ENCODE measurements at regions not wholly inside any gene's neighbourhood (a gene's known extent, or its start where the extent isn't known, plus 50 kb on each side); places are given as distances from the start of the nearest gene placed in this dataset.
"Not testable (repeated sequence)": the region's sequence is repeated elsewhere in the genome, so short reads cannot be mapped to it uniquely, and the experiment has no call there.

- no peak for ATAC-seq (ENCODE audit: low FRiP score)
- TF ChIP-seq, protein P1, sequence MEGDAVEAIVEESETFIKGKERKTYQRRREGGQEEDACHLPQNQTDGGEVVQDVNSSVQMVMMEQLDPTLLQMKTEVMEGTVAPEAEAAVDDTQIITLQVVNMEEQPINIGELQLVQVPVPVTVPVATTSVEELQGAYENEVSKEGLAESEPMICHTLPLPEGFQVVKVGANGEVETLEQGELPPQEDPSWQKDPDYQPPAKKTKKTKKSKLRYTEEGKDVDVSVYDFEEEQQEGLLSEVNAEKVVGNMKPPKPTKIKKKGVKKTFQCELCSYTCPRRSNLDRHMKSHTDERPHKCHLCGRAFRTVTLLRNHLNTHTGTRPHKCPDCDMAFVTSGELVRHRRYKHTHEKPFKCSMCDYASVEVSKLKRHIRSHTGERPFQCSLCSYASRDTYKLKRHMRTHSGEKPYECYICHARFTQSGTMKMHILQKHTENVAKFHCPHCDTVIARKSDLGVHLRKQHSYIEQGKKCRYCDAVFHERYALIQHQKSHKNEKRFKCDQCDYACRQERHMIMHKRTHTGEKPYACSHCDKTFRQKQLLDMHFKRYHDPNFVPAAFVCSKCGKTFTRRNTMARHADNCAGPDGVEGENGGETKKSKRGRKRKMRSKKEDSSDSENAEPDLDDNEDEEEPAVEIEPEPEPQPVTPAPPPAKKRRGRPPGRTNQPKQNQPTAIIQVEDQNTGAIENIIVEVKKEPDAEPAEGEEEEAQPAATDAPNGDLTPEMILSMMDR (IDR thresholded peaks at IDR 0.05): no peak
- DNase-seq (ENCODE audit: low spot score): no peak
Observed at GRCh38 chr16:75811020-75811634, 84.8 kb upstream of the CPHXL start.

- ATAC-seq (ENCODE audit: low FRiP score) (peak; percentile 92), DNase-seq (ENCODE audit: low spot score) (no peak)
- TF ChIP-seq, protein P1 (IDR thresholded peaks at IDR 0.05): no peak
Observed at GRCh38 chr16:75818491-75818890, 92.2 kb upstream of the CPHXL start.

- DNase-seq (ENCODE audit: low spot score) (no peak), ATAC-seq (ENCODE audit: low FRiP score) (peak; percentile 77)
- TF ChIP-seq, protein P1 (IDR thresholded peaks at IDR 0.05): no peak
Observed at GRCh38 chr16:75820672-75821071, 94.4 kb upstream of the CPHXL start.

DNA sequence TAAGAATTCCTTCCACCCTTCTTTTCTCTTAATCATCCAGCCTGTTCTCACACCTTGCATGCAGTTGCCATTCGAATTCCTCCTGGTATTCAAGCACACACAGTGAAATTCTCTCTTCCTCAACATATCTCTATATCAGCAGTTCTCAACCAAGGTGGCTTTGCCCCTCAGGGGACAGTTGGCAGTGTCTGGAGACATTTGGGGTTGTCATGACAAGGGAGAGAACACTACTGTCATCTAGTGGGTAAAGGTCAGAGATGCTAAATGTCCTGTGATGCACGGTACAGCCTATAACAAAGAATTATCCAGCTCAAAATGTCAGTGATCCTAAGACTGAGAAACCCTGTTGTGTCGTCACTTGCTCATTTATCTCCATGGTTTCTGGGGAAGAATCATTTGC, 94.8 kb upstream of the CPHXL start:
- TF ChIP-seq, protein P1 (IDR thresholded peaks at IDR 0.05): no peak
- no peak for DNase-seq (ENCODE audit: low spot score)
- ATAC-seq (ENCODE audit: low FRiP score): no peak

- not testable (repeated sequence) for DNase-seq (ENCODE audit: low spot score)
Observed at GRCh38 chr16:75825750-75826149, 99.5 kb upstream of the CPHXL start.

GRCh38 chr16:75827372-75828038, 101.2 kb upstream of the CPHXL start:
- ATAC-seq (ENCODE audit: low FRiP score); DNase-seq (ENCODE audit: low spot score): not testable (repeated sequence)

More at GRCh38 chr16:75825750-75826149, 99.5 kb upstream of the CPHXL start:
- not testable (repeated sequence) for ATAC-seq (ENCODE audit: low FRiP score)

- not testable (repeated sequence) for ATAC-seq (ENCODE audit: low FRiP score)
Observed at GRCh38 chr16:75833385-75833784, 107.1 kb upstream of the CPHXL start.

DNA sequence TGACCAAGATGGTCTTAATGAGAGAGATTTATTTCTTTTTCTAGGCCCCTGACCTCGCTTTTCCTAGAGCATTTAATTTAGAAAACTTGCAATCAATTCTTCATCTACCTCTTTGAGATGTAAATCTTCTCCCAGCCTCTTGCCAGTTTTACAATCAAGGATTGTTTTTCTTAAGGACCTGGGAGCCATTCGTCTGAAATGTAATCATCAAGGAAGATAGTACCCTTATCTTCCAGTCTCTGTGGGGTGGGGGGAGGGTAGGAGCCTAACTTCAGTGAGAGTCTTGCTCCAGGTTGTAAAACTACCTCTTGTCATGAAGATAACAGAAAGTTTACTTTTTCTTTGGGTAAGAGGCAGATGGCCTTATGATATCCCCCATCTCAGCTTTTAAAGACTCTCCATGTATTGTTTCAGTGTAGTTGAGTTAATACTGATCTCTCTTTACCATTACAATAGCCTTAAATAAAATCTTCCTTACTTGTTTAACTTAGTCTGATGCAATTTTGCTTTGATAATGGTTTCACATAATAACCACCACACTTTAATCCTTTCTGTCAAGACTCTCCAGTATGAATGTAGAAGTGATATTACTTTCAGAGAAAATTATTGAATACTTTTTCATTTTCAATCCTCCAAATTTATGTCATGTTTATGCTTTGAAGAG, 110.2 kb upstream of the CPHXL start:
- DNase-seq (ENCODE audit: low spot score) (no peak), ATAC-seq (ENCODE audit: low FRiP score) (no peak)
- TF ChIP-seq, protein P1 (IDR thresholded peaks at IDR 0.05): no peak

More at GRCh38 chr16:75833385-75833784, 107.1 kb upstream of the CPHXL start:
- DNase-seq (ENCODE audit: low spot score): not testable (repeated sequence)

All from omental fat pad (tissue), 3 donors.